SK-N-MC (cell line): ENCODE measurements at regions not wholly inside any gene's neighbourhood (a gene's known extent, or its start where the extent isn't known, plus 50 kb on each side); places are given as distances from the start of the nearest gene placed in this dataset.

Experiments used
- EZH2 ChIP-seq: fragments of 200-600 bp; sonication (generic); IDR thresholded peaks from one replicate; pipeline ENCODE4 v1.6.1; 2017; ENCODE audit warnings: antibody characterized with exemption
- FOXP2 ChIP-seq: optimal IDR thresholded peaks from 2 replicates; pipeline ENCODE3; 2011; ENCODE audit warnings: mild to moderate bottlenecking, moderate library complexity; ENCODE audit not compliant: insufficient read depth; ENCODE audit errors: extremely low read length, control extremely low read depth
- POLR2AphosphoS5 ChIP-seq: IDR thresholded peaks from 2 replicates; pipeline ENCODE4 v1.6.1; 2012; ENCODE audit warnings: mild to moderate bottlenecking, low read depth, low read length, borderline replicate concordance

- TF ChIP-seq POLR2AphosphoS5 (no peak), EZH2 (no peak), FOXP2 (no peak)
Observed at GRCh38 chrX:36626898-36627297, 381.3 kb upstream of the FAM47C start.
